ENCODE measurements at regions not wholly inside any gene's neighbourhood (a gene's known extent, or its start where the extent isn't known, plus 50 kb on each side); places are given as distances from the start of the nearest gene placed in this dataset.
"Not testable (repeated sequence)": the region's sequence is repeated elsewhere in the genome, so short reads cannot be mapped to it uniquely, and the experiment has no call there.

DNA sequence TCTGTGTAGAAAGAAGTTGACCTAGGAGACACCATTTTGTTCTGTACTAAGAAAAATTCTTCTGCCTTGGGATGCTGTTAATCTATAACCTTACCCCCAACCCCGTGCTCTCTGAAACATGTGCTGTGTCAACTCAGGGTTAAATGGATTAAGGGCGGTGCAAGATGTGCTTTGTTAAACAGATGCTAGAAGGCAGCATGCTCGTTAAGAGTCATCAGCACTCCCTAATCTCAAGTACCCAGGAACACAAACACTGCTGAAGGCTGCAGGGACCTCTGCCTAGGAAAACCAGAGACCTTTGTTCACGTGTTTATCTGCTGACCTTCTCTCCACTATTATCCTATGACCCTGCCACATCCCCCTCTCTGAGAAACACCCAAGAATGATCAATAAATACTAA is 127.9 kb upstream of the MED14 start:
- TF ChIP-seq REST (IDR thresholded peaks at IDR 0.05; ENCODE audit: low read depth, low read length); NFYB (IDR thresholded peaks at IDR 0.05; ENCODE audit: insufficient read depth, low read depth, low read length); SMAD1 (IDR thresholded peaks at IDR 0.05; ENCODE audit: low read depth, partially characterized antibody); EZH2 (IDR thresholded peaks at IDR 0.05; ENCODE audit: borderline replicate concordance, control insufficient read depth, low read depth, low read length): not testable (repeated sequence)
